ENCODE measurements at regions not wholly inside any gene's neighbourhood (a gene's known extent, or its start where the extent isn't known, plus 50 kb on each side); places are given as distances from the start of the nearest gene placed in this dataset.

DNA sequence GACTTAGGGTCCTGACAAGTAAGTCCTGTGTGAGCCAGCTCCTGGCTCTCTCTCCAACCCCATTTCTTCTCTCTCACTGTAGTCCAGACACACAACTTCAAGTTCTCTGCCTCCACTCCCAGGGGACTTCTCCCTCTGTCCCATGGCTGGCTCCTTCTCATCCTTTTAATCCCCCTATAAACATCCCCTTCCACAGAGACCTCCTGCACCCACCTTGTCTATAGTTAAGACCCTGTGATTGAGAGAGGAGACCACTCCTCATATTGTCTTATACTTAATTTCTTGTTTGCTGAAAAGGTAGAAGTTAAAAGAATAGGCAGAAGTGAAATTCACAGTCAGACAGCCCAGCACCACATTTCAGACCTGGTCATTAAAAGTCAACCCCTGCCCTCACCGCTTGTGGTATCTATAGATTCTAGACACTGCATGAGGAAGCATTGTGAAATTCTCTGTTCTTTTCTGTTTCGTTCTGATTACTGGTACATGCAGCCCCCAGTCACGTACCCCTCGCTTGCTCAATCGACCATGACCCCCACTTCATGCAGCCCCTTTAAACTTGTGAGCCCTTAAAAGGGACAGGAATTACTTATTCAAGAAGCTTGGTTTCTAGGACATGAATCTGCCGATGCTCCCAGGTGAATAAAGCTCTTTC is 125.6 kb upstream of the FRMD4A start:
- Histone ChIP-seq H3K9me3 (no peaks in the 10 kb centered on the region), H3K4me1 (no peaks in the 10 kb centered on the region), H3K4me3 (no peak overlapping the region), H3K36me3 (no peaks in the 10 kb centered on the region), H3K27ac (no peak overlapping the region), H3K27me3 (no peaks in the 10 kb centered on the region)
- TF ChIP-seq, protein P1, sequence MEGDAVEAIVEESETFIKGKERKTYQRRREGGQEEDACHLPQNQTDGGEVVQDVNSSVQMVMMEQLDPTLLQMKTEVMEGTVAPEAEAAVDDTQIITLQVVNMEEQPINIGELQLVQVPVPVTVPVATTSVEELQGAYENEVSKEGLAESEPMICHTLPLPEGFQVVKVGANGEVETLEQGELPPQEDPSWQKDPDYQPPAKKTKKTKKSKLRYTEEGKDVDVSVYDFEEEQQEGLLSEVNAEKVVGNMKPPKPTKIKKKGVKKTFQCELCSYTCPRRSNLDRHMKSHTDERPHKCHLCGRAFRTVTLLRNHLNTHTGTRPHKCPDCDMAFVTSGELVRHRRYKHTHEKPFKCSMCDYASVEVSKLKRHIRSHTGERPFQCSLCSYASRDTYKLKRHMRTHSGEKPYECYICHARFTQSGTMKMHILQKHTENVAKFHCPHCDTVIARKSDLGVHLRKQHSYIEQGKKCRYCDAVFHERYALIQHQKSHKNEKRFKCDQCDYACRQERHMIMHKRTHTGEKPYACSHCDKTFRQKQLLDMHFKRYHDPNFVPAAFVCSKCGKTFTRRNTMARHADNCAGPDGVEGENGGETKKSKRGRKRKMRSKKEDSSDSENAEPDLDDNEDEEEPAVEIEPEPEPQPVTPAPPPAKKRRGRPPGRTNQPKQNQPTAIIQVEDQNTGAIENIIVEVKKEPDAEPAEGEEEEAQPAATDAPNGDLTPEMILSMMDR (IDR thresholded peaks at IDR 0.05 in 4 of 5, conservative IDR thresholded peaks at IDR 0.05 in 1 of 5) = no peak
- TF ChIP-seq POLR2A (IDR thresholded peaks at IDR 0.05) = no peak
- no peak for DNase-seq
- intact Hi-C loops (cut with DNase I; ENCODE audit: low total_unique reads) = no loop called here
- no peak for ATAC-seq
- in situ Hi-C loops (cut with MboI; ENCODE audit: low sequenced_read_pairs in 4 of 4) = no loop called here

- H3K4me3 ChIP-seq = no peak overlapping the region
- intact Hi-C loops (cut with DNase I; ENCODE audit: low total_unique reads) (no loop called here), in situ Hi-C loops (cut with MboI; ENCODE audit: low sequenced_read_pairs in 4 of 4) (no loop called here)
- DNase-seq (no peak), ATAC-seq (no peak)
- H3K4me1 ChIP-seq = no peaks in the 10 kb centered on the region
- no peaks in the 10 kb centered on the region for H3K9me3 ChIP-seq
- H3K36me3 ChIP-seq = no peaks in the 10 kb centered on the region
- H3K27ac ChIP-seq = no peak overlapping the region
- no peaks in the 10 kb centered on the region for H3K27me3 ChIP-seq
- TF ChIP-seq, protein P1 (IDR thresholded peaks at IDR 0.05 in 4 of 5, conservative IDR thresholded peaks at IDR 0.05 in 1 of 5) = no peak
- no peak for TF ChIP-seq POLR2A (IDR thresholded peaks at IDR 0.05)
Measured at GRCh38 chr10:14454629-14455028, 123.9 kb upstream of the FRMD4A start.

GRCh38 chr10:14454206-14454605 is 123.5 kb upstream of the FRMD4A start:
- intact Hi-C loops (cut with DNase I; ENCODE audit: low total_unique reads) = no loop called here
- TF ChIP-seq, protein P1 (IDR thresholded peaks at IDR 0.05 in 4 of 5, conservative IDR thresholded peaks at IDR 0.05 in 1 of 5) = no peak
- no peak for TF ChIP-seq POLR2A (IDR thresholded peaks at IDR 0.05)
- Histone ChIP-seq H3K4me3 (no peak overlapping the region), H3K27me3 (no peaks in the 10 kb centered on the region), H3K36me3 (no peaks in the 10 kb centered on the region), H3K27ac (no peak overlapping the region), H3K9me3 (no peaks in the 10 kb centered on the region), H3K4me1 (no peaks in the 10 kb centered on the region)
- ATAC-seq (no peak), DNase-seq (no peak)
- in situ Hi-C loops (cut with MboI; ENCODE audit: low sequenced_read_pairs in 4 of 4) = no loop called here

GRCh38 chr10:14453593-14453992 is 122.9 kb upstream of the FRMD4A start:
- H3K4me1 ChIP-seq = no peaks in the 10 kb centered on the region
- in situ Hi-C loops (cut with MboI; ENCODE audit: low sequenced_read_pairs in 4 of 4) (no loop called here), intact Hi-C loops (cut with DNase I; ENCODE audit: low total_unique reads) (no loop called here)
- H3K9me3 ChIP-seq = no peaks in the 10 kb centered on the region
- ATAC-seq = no peak
- no peak overlapping the region for H3K4me3 ChIP-seq
- H3K36me3 ChIP-seq = no peaks in the 10 kb centered on the region
- DNase-seq = no peak
- TF ChIP-seq POLR2A (IDR thresholded peaks at IDR 0.05) = no peak
- TF ChIP-seq, protein P1 (IDR thresholded peaks at IDR 0.05 in 4 of 5, conservative IDR thresholded peaks at IDR 0.05 in 1 of 5) = no peak
- no peaks in the 10 kb centered on the region for H3K27me3 ChIP-seq
- H3K27ac ChIP-seq = no peak overlapping the region

GRCh38 chr10:14451341-14451740 is 120.6 kb upstream of the FRMD4A start:
- Histone ChIP-seq H3K4me3 (no peak overlapping the region), H3K36me3 (no peaks in the 10 kb centered on the region), H3K4me1 (no peaks in the 10 kb centered on the region), H3K9me3 (no peaks in the 10 kb centered on the region), H3K27ac (no peak overlapping the region), H3K27me3 (no peaks in the 10 kb centered on the region)
- no peak for ATAC-seq
- in situ Hi-C loops (cut with MboI; ENCODE audit: low sequenced_read_pairs in 4 of 4) (no loop called here), intact Hi-C loops (cut with DNase I; ENCODE audit: low total_unique reads) (no loop called here)
- TF ChIP-seq, protein P1 (IDR thresholded peaks at IDR 0.05 in 4 of 5, conservative IDR thresholded peaks at IDR 0.05 in 1 of 5) = no peak
- no peak for TF ChIP-seq POLR2A (IDR thresholded peaks at IDR 0.05)
- no peak for DNase-seq
